Tibial artery (tissue), 4 donors: ENCODE measurements at regions not wholly inside any gene's neighbourhood (a gene's known extent, or its start where the extent isn't known, plus 50 kb on each side); places are given as distances from the start of the nearest gene placed in this dataset.
"Not testable (repeated sequence)": the region's sequence is repeated elsewhere in the genome, so short reads cannot be mapped to it uniquely, and the experiment has no call there.

Experiments used
- DNase-seq, 2 donors: peaks; one replicate each; pipeline ENCODE4 v3.0.0-alpha.2; 2019
- H3K27ac ChIP-seq, 2 donors: fragments of 200-600 bp; sonication (generic) in 1 of 2; 1 replicate in 1 of 2; 2 replicates in 1 of 2; pipeline ENCODE4 v1.5.1; 2018 to 2019; ENCODE audit warnings: mild to moderate bottlenecking in 1 of 2
- H3K27me3 ChIP-seq, 2 donors: fragments of 200-600 bp; sonication (generic) in 1 of 2; one replicate each; pipeline versions ENCODE4 v1.5.1 to v1.6.0; 2016 to 2019
- H3K36me3 ChIP-seq, 3 donors: fragments of 200-600 bp; sonication (generic) in 2 of 3; one replicate each; pipeline ENCODE4 v1.5.1; 2016 to 2019; ENCODE audit warnings: mild to moderate bottlenecking in 2 of 3
- H3K4me1 ChIP-seq, 4 donors: fragments of 200-600 bp; sonication (generic) in 2 of 4; 1 replicate in 3 of 4; 2 replicates in 1 of 4; pipeline ENCODE4 v1.5.1; 2016 to 2019
- H3K4me3 ChIP-seq, 2 donors: fragments of 200-600 bp; sonication (generic) in 1 of 2; 1 replicate in 1 of 2; 2 replicates in 1 of 2; pipeline ENCODE4 v1.5.1; 2018 to 2019; ENCODE audit warnings: mild to moderate bottlenecking in 2 of 2
- H3K9me3 ChIP-seq, 3 donors: fragments of 200-600 bp; sonication (generic) in 1 of 3; one replicate each; pipeline ENCODE4 v1.5.1; 2016 to 2019
- CTCF ChIP-seq, 2 experiments: fragments of 200-600 bp in 1 of 2; fragments of 450-650 bp in 1 of 2; IDR thresholded peaks; one replicate each; pipeline ENCODE4 v1.5.1; 2017 to 2019; ENCODE audit warnings: antibody characterized with exemption in 2 of 2, mild to moderate bottlenecking in 1 of 2, moderate library complexity in 1 of 2
- intact Hi-C: fragments of 100-400 bp; cut with DNase I; formaldehyde crosslinking; loops from one replicate; pipeline ENCODE4 v1.15.0; 2023; ENCODE audit warnings: low total_unique reads

GRCh38 chr4:64822405-64822804 lies 413.2 kb upstream of the TECRL start:
- H3K4me1 ChIP-seq, result no peaks in the 10 kb centered on the region
- H3K27me3 ChIP-seq, result no peaks in the 10 kb centered on the region
- no peak overlapping the region for H3K27ac ChIP-seq
- TF ChIP-seq CTCF (IDR thresholded peaks at IDR 0.05), result no peak
- DNase-seq, result no peak
- no peaks in the 10 kb centered on the region for H3K36me3 ChIP-seq
- intact Hi-C loops, result no loop called here
- no peaks in the 10 kb centered on the region for H3K9me3 ChIP-seq
- no peak overlapping the region for H3K4me3 ChIP-seq

- no peak overlapping the region for H3K27ac ChIP-seq
- no peak overlapping the region for H3K4me3 ChIP-seq
- no peaks in the 10 kb centered on the region for H3K36me3 ChIP-seq
- no peak for DNase-seq
- intact Hi-C loops, result no loop called here
- no peak for TF ChIP-seq CTCF (IDR thresholded peaks at IDR 0.05)
- no peaks in the 10 kb centered on the region for H3K27me3 ChIP-seq
- no peaks in the 10 kb centered on the region for H3K9me3 ChIP-seq
- H3K4me1 ChIP-seq, result no peaks in the 10 kb centered on the region
These were observed 412.1 kb upstream of the TECRL start for GRCh38 chr4:64821219-64821976.

GRCh38 chr4:64814616-64815015 lies 405.4 kb upstream of the TECRL start:
- Histone ChIP-seq H3K27ac (no peak overlapping the region), H3K9me3 (no peaks in the 10 kb centered on the region), H3K4me3 (no peak overlapping the region), H3K4me1 (no peaks in the 10 kb centered on the region), H3K27me3 (no peaks in the 10 kb centered on the region), H3K36me3 (no peaks in the 10 kb centered on the region)
- DNase-seq, result no peak
- TF ChIP-seq CTCF (IDR thresholded peaks at IDR 0.05), result no peak
- intact Hi-C loops, result no loop called here

GRCh38 chr4:64807821-64808220 lies 398.6 kb upstream of the TECRL start:
- no peak overlapping the region for H3K27ac ChIP-seq
- H3K4me1 ChIP-seq, result no peaks in the 10 kb centered on the region
- intact Hi-C loops, result no loop called here
- H3K36me3 ChIP-seq, result no peaks in the 10 kb centered on the region
- no peaks in the 10 kb centered on the region for H3K9me3 ChIP-seq
- no peak overlapping the region for H3K4me3 ChIP-seq
- H3K27me3 ChIP-seq, result no peaks in the 10 kb centered on the region
- TF ChIP-seq CTCF (IDR thresholded peaks at IDR 0.05), result no peak
- DNase-seq, result no peak

GRCh38 chr4:64799751-64800150 lies 390.5 kb upstream of the TECRL start:
- Histone ChIP-seq H3K27ac (no peak overlapping the region), H3K9me3 (no peaks in the 10 kb centered on the region), H3K36me3 (no peaks in the 10 kb centered on the region), H3K4me3 (no peak overlapping the region), H3K27me3 (no peaks in the 10 kb centered on the region), H3K4me1 (no peaks in the 10 kb centered on the region)
- TF ChIP-seq CTCF (IDR thresholded peaks at IDR 0.05), result no peak
- intact Hi-C loops, result no loop called here
- no peak for DNase-seq

GRCh38 chr4:64798828-64799227 lies 389.6 kb upstream of the TECRL start:
- intact Hi-C loops, H3K27ac ChIP-seq, H3K9me3 ChIP-seq, H3K4me3 ChIP-seq, DNase-seq, H3K27me3 ChIP-seq, H3K4me1 ChIP-seq, H3K36me3 ChIP-seq: not testable (repeated sequence)
